Activated T-helper 1 cell treated with anti-CD3 and anti-CD28 coated beads, Interleukin-12 subunit alpha, Interleukin-12 subunit beta, Interleukin-2, Interleukin-4 antibody, amounts not matched to agents 30 ng/mL and 10 ng/mL and 1 ng/mL, durations not matched to agents 14 hours and 24 hours and 36 hours (primary cell): ENCODE measurements at regions not wholly inside any gene's neighbourhood (a gene's known extent, or its start where the extent isn't known, plus 50 kb on each side); places are given as distances from the start of the nearest gene placed in this dataset.

Source experiments
- DNase-seq: peaks from one replicate; pipeline ENCODE4 v3.0.0; 2021; ENCODE audit warnings: low spot score
- H3K27ac Mint-ChIP-seq: one replicate; pipeline ENCODE4 v1.8.0; 2021; ENCODE audit warnings: mild to moderate bottlenecking, mixed read lengths
- H3K27me3 Mint-ChIP-seq: one replicate; pipeline ENCODE4 v1.8.0; 2022; ENCODE audit warnings: mild to moderate bottlenecking, moderate library complexity, mixed read lengths; ENCODE audit not compliant: insufficient read depth
- H3K36me3 Mint-ChIP-seq: one replicate; pipeline ENCODE4 v1.8.0; 2021; ENCODE audit warnings: low read depth, mixed read lengths
- H3K4me1 Mint-ChIP-seq: one replicate; pipeline ENCODE4 v1.8.0; 2021; ENCODE audit warnings: low read depth, mixed read lengths
- H3K4me3 Mint-ChIP-seq: one replicate; pipeline ENCODE4 v1.8.0; 2021; ENCODE audit warnings: mild to moderate bottlenecking, moderate library complexity, mixed read lengths
- H3K9me3 Mint-ChIP-seq: one replicate; pipeline ENCODE4 v1.8.0; 2021; ENCODE audit warnings: mixed read lengths
- intact Hi-C: fragments of 100-400 bp; cut with micrococcal nuclease; formaldehyde crosslinking; loops from one replicate; pipeline ENCODE4 v1.15.1; 2024

- Mint-ChIP-seq H3K4me1 (no peaks in the 10 kb centered on the region), H3K27me3 (no peaks in the 10 kb centered on the region), H3K9me3 (peaks cover 11% of the 10 kb centered on the region), H3K36me3 (no peaks in the 10 kb centered on the region), H3K4me3 (no peak overlapping the region), H3K27ac (no peak overlapping the region)
- intact Hi-C loops, result no loop called here
- no peak for DNase-seq
Observed at GRCh38 chr2:240364582-240364960, 70.9 kb upstream of the GPC1 start.

- intact Hi-C loops, result no loop called here
- no peaks in the 10 kb centered on the region for H3K27me3 Mint-ChIP-seq
- peaks cover 11% of the 10 kb centered on the region for H3K9me3 Mint-ChIP-seq
Observed at GRCh38 chr2:240364961-240365775, 70.3 kb upstream of the GPC1 start.

GRCh38 chr2:240365971-240366471, 69.4 kb upstream of the GPC1 start:
- Mint-ChIP-seq H3K27me3 (no peaks in the 10 kb centered on the region), H3K4me1 (no peaks in the 10 kb centered on the region), H3K36me3 (no peaks in the 10 kb centered on the region), H3K4me3 (no peak overlapping the region), H3K9me3 (peaks cover 4% of the 10 kb centered on the region), H3K27ac (no peak overlapping the region)
- no peak for DNase-seq
- intact Hi-C loops, result no loop called here

More at GRCh38 chr2:240364961-240365775, 70.3 kb upstream of the GPC1 start:
- Mint-ChIP-seq H3K27ac (no peak overlapping the region), H3K4me3 (no peak overlapping the region), H3K4me1 (no peaks in the 10 kb centered on the region), H3K36me3 (no peaks in the 10 kb centered on the region)
- no peak for DNase-seq

GRCh38 chr2:240366901-240367300, 68.6 kb upstream of the GPC1 start:
- Mint-ChIP-seq H3K4me3 (no peak overlapping the region), H3K27me3 (no peaks in the 10 kb centered on the region), H3K27ac (no peak overlapping the region), H3K4me1 (no peaks in the 10 kb centered on the region), H3K9me3 (no peaks in the 10 kb centered on the region), H3K36me3 (no peaks in the 10 kb centered on the region)
- no peak for DNase-seq
- intact Hi-C loops, result no loop called here

- Mint-ChIP-seq H3K9me3 (no peaks in the 10 kb centered on the region), H3K4me1 (no peaks in the 10 kb centered on the region), H3K27ac (no peak overlapping the region), H3K27me3 (no peaks in the 10 kb centered on the region), H3K36me3 (no peaks in the 10 kb centered on the region), H3K4me3 (no peak overlapping the region)
- no peak for DNase-seq
- intact Hi-C loops, result no loop called here
Observed at GRCh38 chr2:240367721-240368120, 67.7 kb upstream of the GPC1 start.

- Mint-ChIP-seq H3K27ac (no peak overlapping the region), H3K4me1 (no peaks in the 10 kb centered on the region), H3K27me3 (no peaks in the 10 kb centered on the region), H3K4me3 (no peak overlapping the region), H3K9me3 (no peaks in the 10 kb centered on the region), H3K36me3 (no peaks in the 10 kb centered on the region)
- intact Hi-C loops, result no loop called here
- no peak for DNase-seq
Observed at GRCh38 chr2:240368781-240369331, 66.6 kb upstream of the GPC1 start.

- no peak for DNase-seq
- intact Hi-C loops, result no loop called here
- Mint-ChIP-seq H3K4me1 (no peaks in the 10 kb centered on the region), H3K36me3 (no peaks in the 10 kb centered on the region), H3K9me3 (no peaks in the 10 kb centered on the region), H3K27ac (no peak overlapping the region), H3K27me3 (no peaks in the 10 kb centered on the region), H3K4me3 (no peak overlapping the region)
Observed at GRCh38 chr2:240369335-240369734, 66.1 kb upstream of the GPC1 start.

GRCh38 chr2:240369801-240370585, 65.5 kb upstream of the GPC1 start:
- Mint-ChIP-seq H3K27me3 (no peaks in the 10 kb centered on the region), H3K9me3 (no peaks in the 10 kb centered on the region), H3K27ac (no peak overlapping the region), H3K4me1 (no peaks in the 10 kb centered on the region), H3K36me3 (no peaks in the 10 kb centered on the region), H3K4me3 (no peak overlapping the region)
- no peak for DNase-seq
- intact Hi-C loops, result no loop called here

- intact Hi-C loops, result no loop called here
- Mint-ChIP-seq H3K36me3 (no peaks in the 10 kb centered on the region), H3K9me3 (no peaks in the 10 kb centered on the region)
Observed at GRCh38 chr2:240371129-240372000, 64.1 kb upstream of the GPC1 start.

GRCh38 chr2:240372101-240372500, 63.4 kb upstream of the GPC1 start:
- DNase-seq, result no peak
- intact Hi-C loops, result no loop called here
- H3K4me3 Mint-ChIP-seq, result no peak overlapping the region
- H3K36me3 Mint-ChIP-seq, result no peaks in the 10 kb centered on the region
- H3K27me3 Mint-ChIP-seq, result no peaks in the 10 kb centered on the region
- no peak overlapping the region for H3K27ac Mint-ChIP-seq
- H3K9me3 Mint-ChIP-seq, result no peaks in the 10 kb centered on the region
- no peaks in the 10 kb centered on the region for H3K4me1 Mint-ChIP-seq

More at GRCh38 chr2:240371129-240372000, 64.1 kb upstream of the GPC1 start:
- Mint-ChIP-seq H3K27me3 (no peaks in the 10 kb centered on the region), H3K4me1 (no peaks in the 10 kb centered on the region), H3K4me3 (no peak overlapping the region), H3K27ac (no peak overlapping the region)
- no peak for DNase-seq

- Mint-ChIP-seq H3K9me3 (no peaks in the 10 kb centered on the region), H3K36me3 (no peaks in the 10 kb centered on the region), H3K27me3 (no peaks in the 10 kb centered on the region), H3K4me3 (no peak overlapping the region), H3K4me1 (no peaks in the 10 kb centered on the region), H3K27ac (no peak overlapping the region)
- no peak for DNase-seq
- intact Hi-C loops, result no loop called here
Observed at GRCh38 chr2:240373289-240373885, 62.1 kb upstream of the GPC1 start.
